ENCODE measurements at regions not wholly inside any gene's neighbourhood (a gene's known extent, or its start where the extent isn't known, plus 50 kb on each side); places are given as distances from the start of the nearest gene placed in this dataset.

- DNase-seq = no peak
These were observed 119.6 kb downstream of the MTX2 start for GRCh38 chr2:176388861-176389260.

GRCh38 chr2:176390276-176391147, 121.3 kb downstream of the MTX2 start:
- DNase-seq = no peak

- no peak for DNase-seq
These were observed 121.8 kb downstream of the MTX2 start for GRCh38 chr2:176391148-176391419.

- DNase-seq = no peak
These were observed 123.0 kb downstream of the MTX2 start for GRCh38 chr2:176392249-176392648.

- no peak for DNase-seq
These were observed 123.6 kb downstream of the MTX2 start for GRCh38 chr2:176392744-176393414.

- no peak for DNase-seq
These were observed 126.1 kb downstream of the MTX2 start for GRCh38 chr2:176395273-176395854.

- DNase-seq = no peak
These were observed 129.2 kb downstream of the MTX2 start for GRCh38 chr2:176398243-176399073.

GRCh38 chr2:176399074-176399598, 129.9 kb downstream of the MTX2 start:
- DNase-seq = no peak

- no peak for DNase-seq
These were observed 136.2 kb downstream of the MTX2 start for GRCh38 chr2:176405477-176405876.

- no peak for DNase-seq
These were observed 138.5 kb downstream of the MTX2 start for GRCh38 chr2:176407706-176408105.

- DNase-seq = no peak
These were observed 140.4 kb downstream of the MTX2 start for GRCh38 chr2:176409671-176410070.

- DNase-seq = no peak
These were observed 142.9 kb downstream of the MTX2 start for GRCh38 chr2:176412136-176412535.

- DNase-seq = no peak
These were observed 144.5 kb downstream of the MTX2 start for GRCh38 chr2:176413786-176414185.

- no peak for DNase-seq
These were observed 145.4 kb downstream of the MTX2 start for GRCh38 chr2:176414641-176415040.

- DNase-seq = no peak
These were observed 146.1 kb downstream of the MTX2 start for GRCh38 chr2:176415174-176415895.

GRCh38 chr2:176415937-176416499, 146.8 kb downstream of the MTX2 start:
- no peak for DNase-seq

- no peak for DNase-seq
These were observed 149.5 kb downstream of the MTX2 start for GRCh38 chr2:176418768-176419167.

- DNase-seq = no peak
These were observed 150.4 kb downstream of the MTX2 start for GRCh38 chr2:176419591-176420071.

- DNase-seq = no peak
These were observed 152.2 kb downstream of the MTX2 start for GRCh38 chr2:176421297-176422050.

- no peak for DNase-seq
These were observed 154.6 kb downstream of the MTX2 start for GRCh38 chr2:176423819-176424218.

GRCh38 chr2:176424746-176425145, 155.5 kb downstream of the MTX2 start:
- no peak for DNase-seq

All from NCI-H1436 (cell line).